ENCODE measurements at regions not wholly inside any gene's neighbourhood (a gene's known extent, or its start where the extent isn't known, plus 50 kb on each side); places are given as distances from the start of the nearest gene placed in this dataset.
"Not testable (repeated sequence)": the region's sequence is repeated elsewhere in the genome, so short reads cannot be mapped to it uniquely, and the experiment has no call there.

- H3K9ac ChIP-seq (ENCODE audit: low read length in 5 of 5), result no peak overlapping the region
- H3K36me3 ChIP-seq (ENCODE audit: control insufficient read depth in 5 of 5, insufficient read depth in 5 of 5, low read length in 5 of 5), result no peaks in the 10 kb centered on the region
- H3K4me1 ChIP-seq (ENCODE audit: control insufficient read depth in 5 of 5, insufficient read depth in 5 of 5, low read length in 5 of 5), result peaks cover 0 to 25% (median 4%) of the 10 kb centered on the region in 5 donors
- no peak overlapping the region for H3K4me3 ChIP-seq (ENCODE audit: low read depth in 1 of 5, low read length in 5 of 5)
- H3K9me3 ChIP-seq (ENCODE audit: control insufficient read depth in 5 of 5, low read length in 5 of 5), result no peaks in the 10 kb centered on the region
- no peak overlapping the region for H3K27ac ChIP-seq (ENCODE audit: low read depth, low read length)
- H3K27me3 ChIP-seq (ENCODE audit: control insufficient read depth in 5 of 5, insufficient read depth in 4 of 5, low read length in 5 of 5), result no peaks in the 10 kb centered on the region
Measured at GRCh38 chr10:109769966-109770365, 153.3 kb downstream of the XPNPEP1 start.

- Histone ChIP-seq H3K4me3 (ENCODE audit: low read depth in 1 of 5, low read length in 5 of 5) (no peak overlapping the region), H3K4me1 (ENCODE audit: control insufficient read depth in 5 of 5, insufficient read depth in 5 of 5, low read length in 5 of 5) (peaks cover 0 to 6% (median 0%) of the 10 kb centered on the region in 5 donors), H3K36me3 (ENCODE audit: control insufficient read depth in 5 of 5, insufficient read depth in 5 of 5, low read length in 5 of 5) (no peaks in the 10 kb centered on the region), H3K27ac (ENCODE audit: low read depth, low read length) (no peak overlapping the region), H3K9ac (ENCODE audit: low read length in 5 of 5) (no peak overlapping the region), H3K27me3 (ENCODE audit: control insufficient read depth in 5 of 5, insufficient read depth in 4 of 5, low read length in 5 of 5) (no peaks in the 10 kb centered on the region), H3K9me3 (ENCODE audit: control insufficient read depth in 5 of 5, low read length in 5 of 5) (no peaks in the 10 kb centered on the region)
Measured at GRCh38 chr10:109765838-109766237, 157.5 kb downstream of the XPNPEP1 start.

GRCh38 chr10:109762555-109762954 is 160.8 kb downstream of the XPNPEP1 start:
- Histone ChIP-seq H3K9me3 (ENCODE audit: control insufficient read depth in 5 of 5, low read length in 5 of 5) (no peaks in the 10 kb centered on the region), H3K27ac (ENCODE audit: low read depth, low read length) (no peak overlapping the region), H3K27me3 (ENCODE audit: control insufficient read depth in 5 of 5, insufficient read depth in 4 of 5, low read length in 5 of 5) (no peaks in the 10 kb centered on the region), H3K9ac (ENCODE audit: low read length in 5 of 5) (no peak overlapping the region), H3K36me3 (ENCODE audit: control insufficient read depth in 5 of 5, insufficient read depth in 5 of 5, low read length in 5 of 5) (no peaks in the 10 kb centered on the region), H3K4me3 (ENCODE audit: low read depth in 1 of 5, low read length in 5 of 5) (no peak overlapping the region), H3K4me1 (ENCODE audit: control insufficient read depth in 5 of 5, insufficient read depth in 5 of 5, low read length in 5 of 5) (no peaks in the 10 kb centered on the region)

GRCh38 chr10:109757670-109758069 is 165.6 kb downstream of the XPNPEP1 start:
- H3K27ac ChIP-seq (ENCODE audit: low read depth, low read length); H3K4me1 ChIP-seq (ENCODE audit: control insufficient read depth in 5 of 5, insufficient read depth in 5 of 5, low read length in 5 of 5); H3K9ac ChIP-seq (ENCODE audit: low read length in 5 of 5); H3K4me3 ChIP-seq (ENCODE audit: low read depth in 1 of 5, low read length in 5 of 5); H3K27me3 ChIP-seq (ENCODE audit: control insufficient read depth in 5 of 5, insufficient read depth in 4 of 5, low read length in 5 of 5); H3K36me3 ChIP-seq (ENCODE audit: control insufficient read depth in 5 of 5, insufficient read depth in 5 of 5, low read length in 5 of 5); H3K9me3 ChIP-seq (ENCODE audit: control insufficient read depth in 5 of 5, low read length in 5 of 5): not testable (repeated sequence)

- H3K9ac ChIP-seq (ENCODE audit: low read length in 5 of 5), result no peak overlapping the region
- H3K36me3 ChIP-seq (ENCODE audit: control insufficient read depth in 5 of 5, insufficient read depth in 5 of 5, low read length in 5 of 5), result no peaks in the 10 kb centered on the region
- no peak overlapping the region for H3K4me3 ChIP-seq (ENCODE audit: low read depth in 1 of 5, low read length in 5 of 5)
- H3K9me3 ChIP-seq (ENCODE audit: control insufficient read depth in 5 of 5, low read length in 5 of 5), result no peaks in the 10 kb centered on the region
- H3K4me1 ChIP-seq (ENCODE audit: control insufficient read depth in 5 of 5, insufficient read depth in 5 of 5, low read length in 5 of 5), result peaks cover 0 to 15% (median 8%) of the 10 kb centered on the region in 5 donors
- no peak overlapping the region for H3K27ac ChIP-seq (ENCODE audit: low read depth, low read length)
- H3K27me3 ChIP-seq (ENCODE audit: control insufficient read depth in 5 of 5, insufficient read depth in 4 of 5, low read length in 5 of 5), result no peaks in the 10 kb centered on the region
Measured at GRCh38 chr10:109746861-109747260, 176.4 kb downstream of the XPNPEP1 start.

GRCh38 chr10:109744020-109744419 is 179.3 kb downstream of the XPNPEP1 start:
- H3K27ac ChIP-seq (ENCODE audit: low read depth, low read length), result no peak overlapping the region
- peaks cover 0 to 15% (median 8%) of the 10 kb centered on the region in 5 donors for H3K4me1 ChIP-seq (ENCODE audit: control insufficient read depth in 5 of 5, insufficient read depth in 5 of 5, low read length in 5 of 5)
- H3K9ac ChIP-seq (ENCODE audit: low read length in 5 of 5), result no peak overlapping the region
- no peaks in the 10 kb centered on the region for H3K9me3 ChIP-seq (ENCODE audit: control insufficient read depth in 5 of 5, low read length in 5 of 5)
- no peaks in the 10 kb centered on the region for H3K27me3 ChIP-seq (ENCODE audit: control insufficient read depth in 5 of 5, insufficient read depth in 4 of 5, low read length in 5 of 5)
- no peaks in the 10 kb centered on the region for H3K36me3 ChIP-seq (ENCODE audit: control insufficient read depth in 5 of 5, insufficient read depth in 5 of 5, low read length in 5 of 5)
- H3K4me3 ChIP-seq (ENCODE audit: low read depth in 1 of 5, low read length in 5 of 5), result no peak overlapping the region

- peaks cover 0 to 15% (median 8%) of the 10 kb centered on the region in 5 donors for H3K4me1 ChIP-seq (ENCODE audit: control insufficient read depth in 5 of 5, insufficient read depth in 5 of 5, low read length in 5 of 5)
- H3K27me3 ChIP-seq (ENCODE audit: control insufficient read depth in 5 of 5, insufficient read depth in 4 of 5, low read length in 5 of 5), result no peaks in the 10 kb centered on the region
- no peak overlapping the region for H3K4me3 ChIP-seq (ENCODE audit: low read depth in 1 of 5, low read length in 5 of 5)
- no peak overlapping the region for H3K9ac ChIP-seq (ENCODE audit: low read length in 5 of 5)
- no peaks in the 10 kb centered on the region for H3K9me3 ChIP-seq (ENCODE audit: control insufficient read depth in 5 of 5, low read length in 5 of 5)
- H3K36me3 ChIP-seq (ENCODE audit: control insufficient read depth in 5 of 5, insufficient read depth in 5 of 5, low read length in 5 of 5), result no peaks in the 10 kb centered on the region
- H3K27ac ChIP-seq (ENCODE audit: low read depth, low read length), result no peak overlapping the region
Measured at GRCh38 chr10:109743574-109743973, 179.7 kb downstream of the XPNPEP1 start.

GRCh38 chr10:109743146-109743545 is 180.2 kb downstream of the XPNPEP1 start:
- H3K27me3 ChIP-seq (ENCODE audit: control insufficient read depth in 5 of 5, insufficient read depth in 4 of 5, low read length in 5 of 5), result no peaks in the 10 kb centered on the region
- H3K4me3 ChIP-seq (ENCODE audit: low read depth in 1 of 5, low read length in 5 of 5), result no peak overlapping the region
- no peaks in the 10 kb centered on the region for H3K36me3 ChIP-seq (ENCODE audit: control insufficient read depth in 5 of 5, insufficient read depth in 5 of 5, low read length in 5 of 5)
- H3K27ac ChIP-seq (ENCODE audit: low read depth, low read length), result no peak overlapping the region
- H3K4me1 ChIP-seq (ENCODE audit: control insufficient read depth in 5 of 5, insufficient read depth in 5 of 5, low read length in 5 of 5), result peaks cover 0 to 15% (median 8%) of the 10 kb centered on the region in 5 donors
- no peak overlapping the region for H3K9ac ChIP-seq (ENCODE audit: low read length in 5 of 5)
- H3K9me3 ChIP-seq (ENCODE audit: control insufficient read depth in 5 of 5, low read length in 5 of 5), result no peaks in the 10 kb centered on the region

GRCh38 chr10:109741712-109742111 is 181.6 kb downstream of the XPNPEP1 start:
- no peak overlapping the region for H3K4me3 ChIP-seq (ENCODE audit: low read depth in 1 of 5, low read length in 5 of 5)
- no peaks in the 10 kb centered on the region for H3K27me3 ChIP-seq (ENCODE audit: control insufficient read depth in 5 of 5, insufficient read depth in 4 of 5, low read length in 5 of 5)
- peaks cover 0 to 15% (median 8%) of the 10 kb centered on the region in 5 donors for H3K4me1 ChIP-seq (ENCODE audit: control insufficient read depth in 5 of 5, insufficient read depth in 5 of 5, low read length in 5 of 5)
- no peaks in the 10 kb centered on the region for H3K36me3 ChIP-seq (ENCODE audit: control insufficient read depth in 5 of 5, insufficient read depth in 5 of 5, low read length in 5 of 5)
- H3K9me3 ChIP-seq (ENCODE audit: control insufficient read depth in 5 of 5, low read length in 5 of 5), result no peaks in the 10 kb centered on the region
- no peak overlapping the region for H3K9ac ChIP-seq (ENCODE audit: low read length in 5 of 5)
- H3K27ac ChIP-seq (ENCODE audit: low read depth, low read length), result no peak overlapping the region

- no peaks in the 10 kb centered on the region for H3K36me3 ChIP-seq (ENCODE audit: control insufficient read depth in 5 of 5, insufficient read depth in 5 of 5, low read length in 5 of 5)
Measured at GRCh38 chr10:109740436-109740835, 182.9 kb downstream of the XPNPEP1 start.

GRCh38 chr10:109737626-109738025 is 185.7 kb downstream of the XPNPEP1 start:
- Histone ChIP-seq H3K4me3 (ENCODE audit: low read depth in 1 of 5, low read length in 5 of 5) (no peak overlapping the region), H3K27ac (ENCODE audit: low read depth, low read length) (no peak overlapping the region), H3K9ac (ENCODE audit: low read length in 5 of 5) (no peak overlapping the region)

More at GRCh38 chr10:109740436-109740835, 182.9 kb downstream of the XPNPEP1 start:
- Histone ChIP-seq H3K9ac (ENCODE audit: low read length in 5 of 5) (no peak overlapping the region), H3K27me3 (ENCODE audit: control insufficient read depth in 5 of 5, insufficient read depth in 4 of 5, low read length in 5 of 5) (no peaks in the 10 kb centered on the region), H3K9me3 (ENCODE audit: control insufficient read depth in 5 of 5, low read length in 5 of 5) (no peaks in the 10 kb centered on the region), H3K27ac (ENCODE audit: low read depth, low read length) (no peak overlapping the region), H3K4me3 (ENCODE audit: low read depth in 1 of 5, low read length in 5 of 5) (no peak overlapping the region), H3K4me1 (ENCODE audit: control insufficient read depth in 5 of 5, insufficient read depth in 5 of 5, low read length in 5 of 5) (peaks cover 0 to 15% (median 8%) of the 10 kb centered on the region in 5 donors)

More at GRCh38 chr10:109737626-109738025, 185.7 kb downstream of the XPNPEP1 start:
- H3K36me3 ChIP-seq (ENCODE audit: control insufficient read depth in 5 of 5, insufficient read depth in 5 of 5, low read length in 5 of 5), result no peaks in the 10 kb centered on the region
- no peaks in the 10 kb centered on the region for H3K4me1 ChIP-seq (ENCODE audit: control insufficient read depth in 5 of 5, insufficient read depth in 5 of 5, low read length in 5 of 5)
- no peaks in the 10 kb centered on the region for H3K9me3 ChIP-seq (ENCODE audit: control insufficient read depth in 5 of 5, low read length in 5 of 5)
- H3K27me3 ChIP-seq (ENCODE audit: control insufficient read depth in 5 of 5, insufficient read depth in 4 of 5, low read length in 5 of 5), result no peaks in the 10 kb centered on the region
